B cell (primary cell): ENCODE measurements at regions not wholly inside any gene's neighbourhood (a gene's known extent, or its start where the extent isn't known, plus 50 kb on each side); places are given as distances from the start of the nearest gene placed in this dataset.

ENCODE experiments used
- ATAC-seq: fragments of 200-7000 bp; cut with Tn5 transposase; one replicate; pipeline ENCODE4 v1.10.0; 2021; ENCODE audit warnings: low read depth, mild to moderate bottlenecking, moderate number of reproducible peaks, moderate library complexity
- CTCF ChIA-PET: fragments of 350-600 bp; sonication (Branson Sonifier 250); formaldehyde crosslinking; loops from one replicate; lab custom pipeline; 2021; ENCODE audit warnings: antibody characterized with exemption, inconsistent platforms; lab: Charles Lee
- POLR2A ChIA-PET: fragments of 350-600 bp; sonication (Branson Sonifier 250); formaldehyde crosslinking; loops from one replicate; lab custom pipeline; 2021; ENCODE audit warnings: antibody characterized with exemption; lab: Charles Lee
- DNase-seq: peaks from one replicate; pipeline ENCODE4 v3.0.0; 2013
- H2AFZ ChIP-seq: 2 replicates; pipeline ENCODE4 v1.6.1; 2012; ENCODE audit warnings: mild to moderate bottlenecking, low read depth, low read length; ENCODE audit not compliant: insufficient read depth, poor library complexity, severe bottlenecking
- H3K27ac ChIP-seq, 2 donors: 1 replicate in 1 of 2; 2 replicates in 1 of 2; pipeline ENCODE4 v1.5.1; 2012 to 2013; ENCODE audit warnings: low read length in 2 of 2, mild to moderate bottlenecking in 2 of 2, moderate library complexity in 1 of 2
- H3K27me3 ChIP-seq, 4 experiments: fragments of 200-600 bp in 1 of 4; sonication (generic) in 1 of 4; replicated peaks in 1 of 4; 1 replicate in 2 of 4; 2 replicates in 2 of 4; pipeline versions ENCODE4 v1.6.1 to v1.7.0; 2013 to 2016; ENCODE audit warnings: low read length in 3 of 4, mild to moderate bottlenecking in 2 of 4, mixed read lengths in 1 of 4, moderate library complexity in 1 of 4; ENCODE audit not compliant: insufficient read depth in 4 of 4, control insufficient read depth in 3 of 4; ENCODE audit errors: control extremely low read depth in 1 of 4
- H3K36me3 ChIP-seq, 2 experiments: replicated peaks in 1 of 2; 1 replicate in 1 of 2; 2 replicates in 1 of 2; pipeline versions ENCODE4 v1.6.1 to v1.7.1; 2013; ENCODE audit warnings: low read length in 1 of 2; ENCODE audit not compliant: insufficient read depth in 2 of 2, control insufficient read depth in 1 of 2; ENCODE audit errors: control extremely low read depth in 1 of 2, extremely low read depth in 1 of 2
- H3K4me1 ChIP-seq, 2 donors: fragments of 200-600 bp in 1 of 2; sonication (generic) in 1 of 2; 1 replicate in 1 of 2; 2 replicates in 1 of 2; pipeline versions ENCODE4 v1.5.1 to v1.6.1; 2013 to 2017; ENCODE audit warnings: low read length in 2 of 2; ENCODE audit not compliant: control insufficient read depth in 2 of 2, insufficient read depth in 2 of 2
- H3K4me2 ChIP-seq: replicated peaks from 2 replicates; pipeline ENCODE3; 2012; ENCODE audit warnings: mild to moderate bottlenecking, low read depth, low read length; ENCODE audit not compliant: poor library complexity, severe bottlenecking
- H3K4me3 ChIP-seq, 5 experiments: fragments of 200-600 bp in 1 of 5; sonication (generic) in 1 of 5; 1 replicate in 3 of 5; 2 replicates in 2 of 5; pipeline versions ENCODE4 v1.5.1 to v1.7.0; 2011 to 2016; ENCODE audit warnings: low read length in 4 of 5, mild to moderate bottlenecking in 4 of 5, low read depth in 2 of 5, control low read depth in 1 of 5, moderate library complexity in 1 of 5; ENCODE audit not compliant: insufficient read depth in 1 of 5; ENCODE audit errors: control extremely low read depth in 1 of 5, extremely low read depth in 1 of 5
- H3K79me2 ChIP-seq: fragments of 200-600 bp; sonication (generic); one replicate; pipeline ENCODE4 v1.6.0; 2016; ENCODE audit warnings: low read length; ENCODE audit not compliant: control insufficient read depth, insufficient read depth
- H3K9ac ChIP-seq: fragments of 200-600 bp; sonication (generic); 2 replicates; pipeline ENCODE4 v1.6.1; 2017; ENCODE audit warnings: mild to moderate bottlenecking, low read length, moderate library complexity
- H3K9me3 ChIP-seq, 3 donors: one replicate each; pipeline versions ENCODE4 v1.6.1 to v1.7.1; 2013; ENCODE audit warnings: low read length in 2 of 3; ENCODE audit not compliant: control insufficient read depth in 2 of 3, insufficient read depth in 1 of 3; ENCODE audit errors: control extremely low read depth in 1 of 3
- H4K20me1 ChIP-seq: 2 replicates; pipeline ENCODE4 v1.6.0; 2012; ENCODE audit warnings: mild to moderate bottlenecking, low read length; ENCODE audit not compliant: insufficient read depth, control insufficient read depth, poor library complexity, severe bottlenecking
- H3K27ac Mint-ChIP-seq: one replicate; pipeline ENCODE4 v1.8.0; 2021; ENCODE audit warnings: mixed read lengths
- H3K27me3 Mint-ChIP-seq: one replicate; pipeline ENCODE4 v1.8.0; 2021; ENCODE audit warnings: mixed read lengths
- H3K4me1 Mint-ChIP-seq: one replicate; pipeline ENCODE4 v1.8.0; 2021; ENCODE audit warnings: mixed read lengths
- H3K4me3 Mint-ChIP-seq: one replicate; pipeline ENCODE4 v1.8.0; 2021; ENCODE audit warnings: mixed read lengths
- H3K9me3 Mint-ChIP-seq: one replicate; pipeline ENCODE4 v1.8.0; 2022; ENCODE audit warnings: mixed read lengths; ENCODE audit not compliant: insufficient read depth
- CTCF ChIP-seq: fragments of 200-600 bp; IDR thresholded peaks from one replicate; pipeline ENCODE4 v1.8.0; 2022; ENCODE audit warnings: antibody characterized with exemption, mild to moderate bottlenecking
- EZH2 ChIP-seq: IDR thresholded peaks from 2 replicates; pipeline ENCODE4 v1.6.1; 2012; ENCODE audit warnings: borderline replicate concordance, low read depth, mild to moderate bottlenecking, moderate library complexity, low read length; ENCODE audit not compliant: insufficient read depth, poor library complexity, severe bottlenecking
- WGBS: methylation state at CpG from one replicate; pipeline ENCODE4 v1.1.5; 2013; ENCODE audit warnings: missing lambda C conversion rate; ENCODE audit not compliant: insufficient coverage; 5-methylcytosine and 5-hydroxymethylcytosine counted together
- intact Hi-C: fragments of 100-400 bp; cut with micrococcal nuclease; formaldehyde crosslinking; loops from one replicate; pipeline ENCODE4 v1.10.0; 2022

GRCh38 chr7:153891990-153892389 lies 160.2 kb upstream of the DPP6 start:
- H2AFZ ChIP-seq, result no peak overlapping the region
- peaks cover 0 to 17% (median 0%) of the 10 kb centered on the region in 3 donors for H3K9me3 ChIP-seq
- Mint-ChIP-seq H3K27me3 (peaks cover 11% of the 10 kb centered on the region), H3K27ac (no peak overlapping the region), H3K4me1 (no peaks in the 10 kb centered on the region), H3K4me3 (no peak overlapping the region), H3K9me3 (peaks cover 3% of the 10 kb centered on the region)
- no peaks in the 10 kb centered on the region for H3K36me3 ChIP-seq
- WGBS, result 72% methylated on average over 6 of the region's 6 CpGs
- H3K27me3 ChIP-seq, result peaks cover 0 to 16% (median 0%) of the 10 kb centered on the region in 4 experiments
- H3K79me2 ChIP-seq, result no peaks in the 10 kb centered on the region
- intact Hi-C loops, result no loop called here
- H3K27ac ChIP-seq, result no peak overlapping the region
- no peak overlapping the region for H3K4me2 ChIP-seq
- no peak for TF ChIP-seq CTCF
- no peak for TF ChIP-seq EZH2
- H3K4me3 ChIP-seq, result no peak overlapping the region
- CTCF ChIA-PET, result no interaction called here
- POLR2A ChIA-PET, result no interaction called here
- no peak for DNase-seq
- H3K9ac ChIP-seq, result no peak overlapping the region
- ATAC-seq, result no peak
- no peaks in the 10 kb centered on the region for H3K4me1 ChIP-seq
- H4K20me1 ChIP-seq, result no peaks in the 10 kb centered on the region

GRCh38 chr7:153902862-153903261 lies 149.3 kb upstream of the DPP6 start:
- no peak overlapping the region for H3K4me3 Mint-ChIP-seq
- TF ChIP-seq CTCF (no peak), EZH2 (no peak)
- Histone ChIP-seq H3K4me2 (no peak overlapping the region), H3K4me3 (no peak overlapping the region), H3K36me3 (no peaks in the 10 kb centered on the region), H3K9me3 (no peaks in the 10 kb centered on the region), H3K79me2 (no peaks in the 10 kb centered on the region), H3K27ac (no peak overlapping the region), H4K20me1 (no peaks in the 10 kb centered on the region), H3K9ac (no peak overlapping the region), H2AFZ (no peak overlapping the region), H3K4me1 (no peaks in the 10 kb centered on the region), H3K27me3 (no peaks in the 10 kb centered on the region)
- ATAC-seq (no peak), DNase-seq (no peak)
- H3K9me3 Mint-ChIP-seq, result peaks cover 3% of the 10 kb centered on the region
- no peak overlapping the region for H3K27ac Mint-ChIP-seq
- 86% methylated on average over 1 of the region's 3 CpGs for WGBS
- ChIA-PET CTCF (no interaction called here), POLR2A (no interaction called here)
- no peaks in the 10 kb centered on the region for H3K27me3 Mint-ChIP-seq
- no peaks in the 10 kb centered on the region for H3K4me1 Mint-ChIP-seq
- intact Hi-C loops, result no loop called here
